WERI-Rb-1 (cell line): ENCODE measurements at regions not wholly inside any gene's neighbourhood (a gene's known extent, or its start where the extent isn't known, plus 50 kb on each side); places are given as distances from the start of the nearest gene placed in this dataset.

ENCODE experiments used
- DNase-seq: peaks from one replicate; pipeline ENCODE4 v3.0.0-alpha.2; 2020
- H3K27ac ChIP-seq: fragments of 250-450 bp; sonication (Bioruptor Pico); 2 replicates; pipeline ENCODE4 v1.5.1; 2020; ENCODE audit warnings: mild to moderate bottlenecking, moderate library complexity
- H3K27me3 ChIP-seq: fragments of 250-450 bp; sonication (Bioruptor Pico); 2 replicates; pipeline ENCODE4 v1.5.1; 2021; ENCODE audit warnings: mild to moderate bottlenecking, low read depth, moderate library complexity; ENCODE audit not compliant: insufficient read depth, severe bottlenecking
- H3K36me3 ChIP-seq: fragments of 250-450 bp; sonication (Bioruptor Pico); 2 replicates; pipeline ENCODE4 v1.5.1; 2020; ENCODE audit warnings: mild to moderate bottlenecking, moderate library complexity
- H3K4me3 ChIP-seq: 2 replicates; pipeline ENCODE4 v1.5.1; 2011; ENCODE audit warnings: low read depth, mild to moderate bottlenecking, control low read depth, low read length
- H3K9me3 ChIP-seq: fragments of 250-450 bp; sonication (Bioruptor Pico); 2 replicates; pipeline ENCODE4 v1.5.1; 2021; ENCODE audit warnings: mild to moderate bottlenecking, moderate library complexity; ENCODE audit not compliant: severe bottlenecking
- CTCF ChIP-seq: IDR thresholded peaks from 2 replicates; pipeline ENCODE4 v1.5.1; 2011; ENCODE audit warnings: low read depth, mild to moderate bottlenecking, control low read depth, inconsistent platforms, low read length

GRCh38 chr5:2894736-2895135 is 143.3 kb upstream of the IRX2 start:
- Histone ChIP-seq H3K27ac (no peak overlapping the region), H3K36me3 (no peaks in the 10 kb centered on the region), H3K27me3 (peaks cover 42% of the 10 kb centered on the region), H3K4me3 (no peak overlapping the region), H3K9me3 (no peaks in the 10 kb centered on the region)
- TF ChIP-seq CTCF = no peak
- peak; percentile 37 for DNase-seq

- Histone ChIP-seq H3K4me3 (no peak overlapping the region), H3K9me3 (no peaks in the 10 kb centered on the region), H3K27ac (no peak overlapping the region), H3K27me3 (peaks cover 38% of the 10 kb centered on the region), H3K36me3 (no peaks in the 10 kb centered on the region)
- TF ChIP-seq CTCF = no peak
- no peak for DNase-seq
Observed at GRCh38 chr5:2894316-2894715, 142.8 kb upstream of the IRX2 start.

GRCh38 chr5:2892466-2893000 is 141.1 kb upstream of the IRX2 start:
- Histone ChIP-seq H3K27ac (no peak overlapping the region), H3K4me3 (no peak overlapping the region), H3K9me3 (no peaks in the 10 kb centered on the region), H3K27me3 (peaks cover 29% of the 10 kb centered on the region), H3K36me3 (no peaks in the 10 kb centered on the region)
- TF ChIP-seq CTCF = no peak
- no peak for DNase-seq

GRCh38 chr5:2891781-2892180 is 140.3 kb upstream of the IRX2 start:
- no peak for TF ChIP-seq CTCF
- Histone ChIP-seq H3K27me3 (peaks cover 24% of the 10 kb centered on the region), H3K9me3 (no peaks in the 10 kb centered on the region), H3K4me3 (no peak overlapping the region), H3K27ac (no peak overlapping the region), H3K36me3 (no peaks in the 10 kb centered on the region)
- DNase-seq = no peak

- no peak overlapping the region for H3K4me3 ChIP-seq
- TF ChIP-seq CTCF = no peak
- no peaks in the 10 kb centered on the region for H3K36me3 ChIP-seq
- H3K9me3 ChIP-seq = no peaks in the 10 kb centered on the region
- peaks cover 16% of the 10 kb centered on the region for H3K27me3 ChIP-seq
- no peak for DNase-seq
- H3K27ac ChIP-seq = no peak overlapping the region
Observed at GRCh38 chr5:2890011-2890410, 138.5 kb upstream of the IRX2 start.

GRCh38 chr5:2888520-2889060 is 137.1 kb upstream of the IRX2 start:
- no peak for TF ChIP-seq CTCF
- Histone ChIP-seq H3K9me3 (no peaks in the 10 kb centered on the region), H3K27me3 (peaks cover 6% of the 10 kb centered on the region), H3K27ac (no peak overlapping the region), H3K36me3 (no peaks in the 10 kb centered on the region), H3K4me3 (no peak overlapping the region)
- DNase-seq = no peak
